ENCODE measurements at regions not wholly inside any gene's neighbourhood (a gene's known extent, or its start where the extent isn't known, plus 50 kb on each side); places are given as distances from the start of the nearest gene placed in this dataset.

GRCh38 chr6:10042280-10042679 lies 372.6 kb downstream of the TFAP2A start:
- no peak overlapping the region for H3K4me3 Mint-ChIP-seq
- no peaks in the 10 kb centered on the region for H3K27me3 Mint-ChIP-seq
- CTCF ChIA-PET = interaction anchor here (0.6 kb wide), 1 partner anchor 18 kb away, joined by 5 read pairs; no protein-coding TSS in a partner anchor
- no peaks in the 10 kb centered on the region for H3K9me3 Mint-ChIP-seq
- no peak for DNase-seq
- POLR2A ChIA-PET = no interaction called here
- H3K4me1 Mint-ChIP-seq = no peaks in the 10 kb centered on the region
- H3K36me3 Mint-ChIP-seq (ENCODE audit: low read depth) = no peaks in the 10 kb centered on the region
- H3K27ac Mint-ChIP-seq = no peak overlapping the region

- Mint-ChIP-seq H3K36me3 (ENCODE audit: low read depth) (no peaks in the 10 kb centered on the region), H3K27ac (no peak overlapping the region), H3K9me3 (no peaks in the 10 kb centered on the region), H3K4me3 (no peak overlapping the region), H3K27me3 (no peaks in the 10 kb centered on the region), H3K4me1 (no peaks in the 10 kb centered on the region)
- no peak for DNase-seq
- CTCF ChIA-PET = no interaction called here
- POLR2A ChIA-PET = no interaction called here
Observed at GRCh38 chr6:10033223-10033829, 381.5 kb downstream of the TFAP2A start.

GRCh38 chr6:10031617-10032016 lies 383.3 kb downstream of the TFAP2A start:
- Mint-ChIP-seq H3K27ac (no peak overlapping the region), H3K9me3 (no peaks in the 10 kb centered on the region), H3K36me3 (ENCODE audit: low read depth) (no peaks in the 10 kb centered on the region), H3K4me1 (no peaks in the 10 kb centered on the region), H3K4me3 (no peak overlapping the region), H3K27me3 (no peaks in the 10 kb centered on the region)
- ChIA-PET CTCF (no interaction called here), POLR2A (no interaction called here)
- no peak for DNase-seq

DNA sequence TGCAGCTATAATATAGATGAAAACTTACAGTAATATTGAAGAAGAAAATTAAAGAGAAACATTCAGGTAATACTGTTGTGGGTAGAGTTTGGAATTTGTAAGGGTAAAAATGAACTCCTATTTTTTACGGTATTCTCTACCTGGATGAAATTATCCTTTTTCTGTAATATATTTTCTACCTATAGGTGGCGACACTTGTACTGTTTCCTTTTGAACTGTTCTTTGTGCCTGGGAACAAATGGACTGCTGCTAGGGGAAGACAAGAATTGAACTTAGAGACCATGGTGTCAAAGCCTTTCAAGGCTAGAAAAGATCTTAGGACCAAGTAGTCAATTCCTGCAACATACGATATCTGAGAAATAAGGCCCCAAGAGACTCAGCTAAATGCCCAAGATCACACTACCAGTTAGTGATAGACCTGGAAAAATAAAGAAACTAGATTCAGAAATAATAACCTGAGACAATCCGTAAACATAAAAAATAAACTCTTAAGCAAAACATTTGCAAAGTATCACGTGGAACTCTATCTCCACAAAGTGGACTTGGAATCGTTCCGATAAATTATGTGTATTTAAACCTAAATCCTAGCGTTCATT lies 383.8 kb downstream of the TFAP2A start:
- no peaks in the 10 kb centered on the region for H3K4me1 Mint-ChIP-seq
- DNase-seq = no peak
- H3K27ac Mint-ChIP-seq = no peak overlapping the region
- POLR2A ChIA-PET = no interaction called here
- H3K36me3 Mint-ChIP-seq (ENCODE audit: low read depth) = no peaks in the 10 kb centered on the region
- CTCF ChIA-PET = interaction anchor here (0.5 kb wide), 1 partner anchor 19 kb away, joined by 4 read pairs; no protein-coding TSS in a partner anchor
- H3K4me3 Mint-ChIP-seq = no peak overlapping the region
- H3K27me3 Mint-ChIP-seq = no peaks in the 10 kb centered on the region
- H3K9me3 Mint-ChIP-seq = no peaks in the 10 kb centered on the region

DNA sequence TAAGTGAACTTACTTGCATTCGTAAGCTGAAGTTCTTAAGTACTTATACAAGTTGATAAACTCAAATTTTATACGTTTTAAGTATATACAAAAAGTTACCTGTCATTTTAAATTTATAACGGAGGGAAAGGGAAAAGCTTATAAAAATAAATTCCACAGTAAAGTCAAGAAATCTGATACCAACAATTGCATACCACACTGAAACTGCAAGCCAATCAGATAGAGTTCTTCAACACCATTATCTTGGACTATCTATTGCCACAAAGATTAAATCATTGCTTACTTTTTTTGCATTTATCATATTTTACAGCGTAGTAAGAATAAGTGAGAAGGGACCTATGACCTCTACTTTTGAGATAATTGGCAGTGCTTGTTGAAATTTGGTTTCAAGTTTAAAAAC lies 386.7 kb downstream of the TFAP2A start:
- ChIA-PET CTCF (no interaction called here), POLR2A (no interaction called here)
- H3K4me3 Mint-ChIP-seq = no peak overlapping the region
- no peaks in the 10 kb centered on the region for H3K27me3 Mint-ChIP-seq
- H3K9me3 Mint-ChIP-seq = no peaks in the 10 kb centered on the region
- no peaks in the 10 kb centered on the region for H3K4me1 Mint-ChIP-seq
- no peak overlapping the region for H3K27ac Mint-ChIP-seq
- no peaks in the 10 kb centered on the region for H3K36me3 Mint-ChIP-seq (ENCODE audit: low read depth)
- DNase-seq = no peak

DNA sequence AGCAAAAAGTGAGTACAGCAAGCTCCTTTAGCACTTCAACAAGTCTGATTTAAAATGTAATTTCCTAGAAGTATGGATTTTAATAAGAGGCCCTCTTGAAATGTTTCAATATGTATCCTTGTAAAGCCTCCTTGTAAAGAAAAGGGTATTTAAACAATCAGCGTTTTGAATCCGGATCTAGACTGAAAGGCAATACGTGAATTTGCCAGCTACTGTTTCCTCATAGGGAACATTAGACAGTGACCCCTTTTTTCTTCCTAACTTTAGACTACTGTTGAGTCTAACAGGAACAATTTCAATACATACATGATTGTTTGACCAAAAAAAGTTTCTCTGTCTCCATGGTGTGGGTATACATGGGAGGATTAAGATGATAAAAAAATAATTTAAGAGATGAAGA lies 395.0 kb downstream of the TFAP2A start:
- no peaks in the 10 kb centered on the region for H3K36me3 Mint-ChIP-seq (ENCODE audit: low read depth)
- no peak for DNase-seq
- no peaks in the 10 kb centered on the region for H3K4me1 Mint-ChIP-seq
- no peak overlapping the region for H3K4me3 Mint-ChIP-seq
- H3K27ac Mint-ChIP-seq = no peak overlapping the region
- no peaks in the 10 kb centered on the region for H3K9me3 Mint-ChIP-seq
- ChIA-PET POLR2A (no interaction called here), CTCF (no interaction called here)
- no peaks in the 10 kb centered on the region for H3K27me3 Mint-ChIP-seq

- Mint-ChIP-seq H3K36me3 (ENCODE audit: low read depth) (no peaks in the 10 kb centered on the region), H3K27me3 (no peaks in the 10 kb centered on the region), H3K27ac (no peak overlapping the region), H3K4me1 (no peaks in the 10 kb centered on the region), H3K9me3 (no peaks in the 10 kb centered on the region), H3K4me3 (no peak overlapping the region)
- CTCF ChIA-PET = no interaction called here
- no peak for DNase-seq
- POLR2A ChIA-PET = no interaction called here
Observed at GRCh38 chr6:10014557-10014956, 400.3 kb downstream of the TFAP2A start.

DNA sequence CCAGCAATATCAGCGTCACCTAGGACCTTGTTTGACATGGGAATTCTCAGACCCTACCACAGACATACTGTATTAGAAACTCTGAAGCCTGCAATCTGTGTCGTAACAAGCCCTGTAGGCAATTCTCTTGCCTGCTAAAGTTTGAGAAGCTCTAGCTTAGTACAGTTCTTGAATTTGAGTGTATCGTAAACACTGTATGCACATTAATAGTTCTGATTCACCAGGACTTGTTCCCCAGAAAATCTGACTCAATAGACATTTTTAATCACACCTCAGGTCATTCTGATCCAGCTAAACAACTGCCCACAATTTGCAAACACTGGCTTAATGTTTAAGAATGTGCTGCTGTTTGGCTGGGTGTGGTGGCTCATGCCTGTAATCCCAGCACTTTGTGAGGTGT lies 414.3 kb downstream of the TFAP2A start:
- H3K36me3 Mint-ChIP-seq (ENCODE audit: low read depth) = no peaks in the 10 kb centered on the region
- POLR2A ChIA-PET = no interaction called here
- DNase-seq = no peak
- no peak overlapping the region for H3K27ac Mint-ChIP-seq
- CTCF ChIA-PET = no interaction called here
- H3K4me1 Mint-ChIP-seq = no peaks in the 10 kb centered on the region
- no peaks in the 10 kb centered on the region for H3K27me3 Mint-ChIP-seq
- H3K4me3 Mint-ChIP-seq = no peak overlapping the region
- no peaks in the 10 kb centered on the region for H3K9me3 Mint-ChIP-seq

GRCh38 chr6:9999796-10000195 lies 415.1 kb downstream of the TFAP2A start:
- Mint-ChIP-seq H3K36me3 (ENCODE audit: low read depth) (no peaks in the 10 kb centered on the region), H3K9me3 (no peaks in the 10 kb centered on the region), H3K27ac (no peak overlapping the region), H3K27me3 (no peaks in the 10 kb centered on the region), H3K4me3 (no peak overlapping the region), H3K4me1 (no peaks in the 10 kb centered on the region)
- POLR2A ChIA-PET = no interaction called here
- no peak for DNase-seq
- CTCF ChIA-PET = no interaction called here

GRCh38 chr6:9986273-9986672 lies 428.6 kb downstream of the TFAP2A start:
- no peak for DNase-seq
- ChIA-PET POLR2A (no interaction called here), CTCF (no interaction called here)
- H3K27ac Mint-ChIP-seq = no peak overlapping the region
- H3K9me3 Mint-ChIP-seq = peaks cover 5% of the 10 kb centered on the region
- H3K4me3 Mint-ChIP-seq = no peak overlapping the region
- no peaks in the 10 kb centered on the region for H3K36me3 Mint-ChIP-seq (ENCODE audit: low read depth)
- H3K4me1 Mint-ChIP-seq = no peaks in the 10 kb centered on the region
- no peaks in the 10 kb centered on the region for H3K27me3 Mint-ChIP-seq

DNA sequence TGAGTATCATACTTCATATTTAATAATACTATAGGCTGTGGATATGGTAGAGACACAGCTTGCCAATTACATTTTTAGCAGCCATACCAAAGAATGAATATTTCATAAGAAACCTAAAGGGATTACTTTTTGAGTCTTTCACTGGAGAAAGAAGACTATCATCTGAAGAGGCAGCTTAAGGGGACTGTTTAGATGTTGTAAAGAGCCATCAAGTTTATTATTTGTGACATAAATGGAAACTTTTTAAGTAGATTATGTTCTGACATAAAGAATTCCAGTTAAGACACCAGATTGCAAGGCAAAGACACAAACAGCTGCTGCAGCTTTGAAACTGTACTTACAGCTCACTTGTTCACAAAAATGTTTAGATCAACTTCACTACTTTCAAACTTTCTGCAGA lies 429.4 kb downstream of the TFAP2A start:
- ChIA-PET POLR2A (no interaction called here), CTCF (no interaction called here)
- H3K27ac Mint-ChIP-seq = no peak overlapping the region
- H3K36me3 Mint-ChIP-seq (ENCODE audit: low read depth) = no peaks in the 10 kb centered on the region
- no peak for DNase-seq
- peaks cover 5% of the 10 kb centered on the region for H3K9me3 Mint-ChIP-seq
- H3K27me3 Mint-ChIP-seq = no peaks in the 10 kb centered on the region
- H3K4me1 Mint-ChIP-seq = no peaks in the 10 kb centered on the region
- H3K4me3 Mint-ChIP-seq = no peak overlapping the region

- no peaks in the 10 kb centered on the region for H3K4me1 Mint-ChIP-seq
- H3K9me3 Mint-ChIP-seq = peaks cover 5% of the 10 kb centered on the region
- no peaks in the 10 kb centered on the region for H3K36me3 Mint-ChIP-seq (ENCODE audit: low read depth)
- ChIA-PET CTCF (no interaction called here), POLR2A (no interaction called here)
- no peak overlapping the region for H3K27ac Mint-ChIP-seq
- H3K27me3 Mint-ChIP-seq = no peaks in the 10 kb centered on the region
- H3K4me3 Mint-ChIP-seq = no peak overlapping the region
- DNase-seq = no peak
Observed at GRCh38 chr6:9984607-9985006, 430.3 kb downstream of the TFAP2A start.

- no peak overlapping the region for H3K4me3 Mint-ChIP-seq
- H3K36me3 Mint-ChIP-seq (ENCODE audit: low read depth) = no peaks in the 10 kb centered on the region
- no peaks in the 10 kb centered on the region for H3K27me3 Mint-ChIP-seq
- no peaks in the 10 kb centered on the region for H3K4me1 Mint-ChIP-seq
- DNase-seq = no peak
- H3K9me3 Mint-ChIP-seq = peaks cover 5% of the 10 kb centered on the region
- ChIA-PET CTCF (no interaction called here), POLR2A (no interaction called here)
- H3K27ac Mint-ChIP-seq = no peak overlapping the region
Observed at GRCh38 chr6:9983168-9983567, 431.7 kb downstream of the TFAP2A start.

DNA sequence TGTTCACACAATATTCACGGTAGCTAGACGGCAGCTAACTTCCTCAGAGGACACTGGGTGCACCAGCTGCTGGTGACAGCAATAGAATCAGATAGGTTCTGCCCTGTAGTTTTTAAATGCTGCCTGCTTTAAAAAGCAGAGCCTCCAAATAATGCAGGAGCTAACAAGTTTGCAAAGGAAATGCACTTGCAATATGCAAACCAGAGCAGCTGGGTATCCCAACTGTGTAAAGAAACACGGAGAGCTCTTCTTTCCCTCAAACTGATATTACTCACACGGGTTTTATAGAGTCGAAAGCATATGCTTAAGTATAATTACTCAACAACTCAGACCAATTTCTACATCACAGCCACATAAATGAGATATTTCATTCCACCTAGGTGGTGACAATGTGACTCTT lies 432.7 kb downstream of the TFAP2A start:
- Mint-ChIP-seq H3K4me3 (no peak overlapping the region), H3K4me1 (no peaks in the 10 kb centered on the region), H3K36me3 (ENCODE audit: low read depth) (no peaks in the 10 kb centered on the region), H3K27ac (no peak overlapping the region), H3K27me3 (no peaks in the 10 kb centered on the region), H3K9me3 (peaks cover 5% of the 10 kb centered on the region)
- no peak for DNase-seq
- ChIA-PET POLR2A (no interaction called here), CTCF (no interaction called here)

All from activated CD4-positive, alpha-beta T cell treated with anti-CD3 and anti-CD28 coated beads, Interleukin-2, amount 10 ng/mL, durations not matched to agents 7 days and 5 days (primary cell).